ENCODE measurements at regions not wholly inside any gene's neighbourhood (a gene's known extent, or its start where the extent isn't known, plus 50 kb on each side); places are given as distances from the start of the nearest gene placed in this dataset.

GRCh38 chr7:155878250-155878649 lies 66.0 kb upstream of the SHH start:
- ChIA-PET CTCF (interaction anchor here (0.9 kb wide), 1 partner anchor 22 kb away, joined by 3 read pairs; no protein-coding TSS in a partner anchor), POLR2A (interaction anchor here (0.6 kb wide), 1 partner anchor 19 kb away, joined by 5 read pairs; no protein-coding TSS in a partner anchor)
- TF ChIP-seq, protein P1, sequence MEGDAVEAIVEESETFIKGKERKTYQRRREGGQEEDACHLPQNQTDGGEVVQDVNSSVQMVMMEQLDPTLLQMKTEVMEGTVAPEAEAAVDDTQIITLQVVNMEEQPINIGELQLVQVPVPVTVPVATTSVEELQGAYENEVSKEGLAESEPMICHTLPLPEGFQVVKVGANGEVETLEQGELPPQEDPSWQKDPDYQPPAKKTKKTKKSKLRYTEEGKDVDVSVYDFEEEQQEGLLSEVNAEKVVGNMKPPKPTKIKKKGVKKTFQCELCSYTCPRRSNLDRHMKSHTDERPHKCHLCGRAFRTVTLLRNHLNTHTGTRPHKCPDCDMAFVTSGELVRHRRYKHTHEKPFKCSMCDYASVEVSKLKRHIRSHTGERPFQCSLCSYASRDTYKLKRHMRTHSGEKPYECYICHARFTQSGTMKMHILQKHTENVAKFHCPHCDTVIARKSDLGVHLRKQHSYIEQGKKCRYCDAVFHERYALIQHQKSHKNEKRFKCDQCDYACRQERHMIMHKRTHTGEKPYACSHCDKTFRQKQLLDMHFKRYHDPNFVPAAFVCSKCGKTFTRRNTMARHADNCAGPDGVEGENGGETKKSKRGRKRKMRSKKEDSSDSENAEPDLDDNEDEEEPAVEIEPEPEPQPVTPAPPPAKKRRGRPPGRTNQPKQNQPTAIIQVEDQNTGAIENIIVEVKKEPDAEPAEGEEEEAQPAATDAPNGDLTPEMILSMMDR (IDR thresholded peaks at IDR 0.05; ENCODE audit: control extremely low read depth, extremely low read depth, low read depth, missing control alignments) = no peak
- no peak for DNase-seq (ENCODE audit: extremely low spot score)

DNA sequence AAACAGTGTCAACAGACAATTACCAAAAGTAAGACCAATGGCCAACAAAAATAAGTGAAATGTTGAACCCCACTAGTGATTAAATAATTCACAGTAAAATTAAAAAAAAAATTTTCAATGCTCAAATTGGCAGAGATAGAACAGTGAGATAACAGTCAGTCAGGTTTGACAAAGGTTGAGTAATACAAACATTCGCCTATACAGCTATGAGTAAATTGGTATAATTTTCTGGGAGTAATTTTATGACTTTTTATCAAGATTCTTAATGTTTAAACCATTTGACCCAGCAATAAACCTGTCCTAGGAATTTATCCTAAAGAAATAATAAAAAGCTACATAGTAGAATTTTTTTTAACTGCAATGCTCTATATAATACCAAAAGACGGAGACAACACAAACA lies 64.9 kb upstream of the SHH start:
- TF ChIP-seq, protein P1 (IDR thresholded peaks at IDR 0.05; ENCODE audit: control extremely low read depth, extremely low read depth, low read depth, missing control alignments) = no peak
- CTCF ChIA-PET = no interaction called here
- POLR2A ChIA-PET = no interaction called here
- no peak for DNase-seq (ENCODE audit: extremely low spot score)

- ChIA-PET POLR2A (no interaction called here), CTCF (no interaction called here)
- no peak for DNase-seq (ENCODE audit: extremely low spot score)
- TF ChIP-seq, protein P1 (IDR thresholded peaks at IDR 0.05; ENCODE audit: control extremely low read depth, extremely low read depth, low read depth, missing control alignments) = no peak
Measured at GRCh38 chr7:155874411-155874810, 62.1 kb upstream of the SHH start.

- ChIA-PET CTCF (no interaction called here), POLR2A (no interaction called here)
- TF ChIP-seq, protein P1 (IDR thresholded peaks at IDR 0.05; ENCODE audit: control extremely low read depth, extremely low read depth, low read depth, missing control alignments) = no peak
- no peak for DNase-seq (ENCODE audit: extremely low spot score)
Measured at GRCh38 chr7:155874010-155874409, 61.7 kb upstream of the SHH start.

GRCh38 chr7:155872678-155873369 lies 60.6 kb upstream of the SHH start:
- TF ChIP-seq, protein P1 (IDR thresholded peaks at IDR 0.05; ENCODE audit: control extremely low read depth, extremely low read depth, low read depth, missing control alignments) = no peak
- no peak for DNase-seq (ENCODE audit: extremely low spot score)
- ChIA-PET POLR2A (interaction anchor here (0.7 kb wide), 1 partner anchor 43 kb away, joined by 3 read pairs; no protein-coding TSS in a partner anchor), CTCF (no interaction called here)

- ChIA-PET POLR2A (no interaction called here), CTCF (no interaction called here)
- TF ChIP-seq, protein P1 (IDR thresholded peaks at IDR 0.05; ENCODE audit: control extremely low read depth, extremely low read depth, low read depth, missing control alignments) = no peak
- no peak for DNase-seq (ENCODE audit: extremely low spot score)
Measured at GRCh38 chr7:155871211-155871610, 58.9 kb upstream of the SHH start.
